SK-N-SH (cell line): ENCODE measurements at regions not wholly inside any gene's neighbourhood (a gene's known extent, or its start where the extent isn't known, plus 50 kb on each side); places are given as distances from the start of the nearest gene placed in this dataset.

Source experiments
- CTCF ChIA-PET: fragments of 300-600, 350-600 bp; formaldehyde crosslinking; extraction: SDS; loops from one replicate; lab custom pipeline; 2021; lab: Yijun Ruan, JAX
- POLR2A ChIA-PET: fragments of 350-600 bp; sonication (Branson Sonifier 250); formaldehyde crosslinking; extraction: SDS; loops from one replicate; lab custom pipeline; 2020; ENCODE audit warnings: antibody characterized with exemption, inconsistent platforms; lab: Yijun Ruan, JAX
- DNase-seq: peaks from one replicate; pipeline ENCODE4 v3.0.0; 2012
- H2AFZ ChIP-seq: fragments of 200-600 bp; sonication (generic); 2 replicates; pipeline ENCODE4 v1.8.1; 2016; ENCODE audit warnings: antibody characterized with exemption, mild to moderate bottlenecking, low read depth
- H3F3A ChIP-seq: fragments of 200-600 bp; sonication (generic); replicated peaks from 2 replicates; pipeline ENCODE3; 2016; ENCODE audit warnings: antibody characterized with exemption, mild to moderate bottlenecking; ENCODE audit not compliant: insufficient read depth
- H3K27ac ChIP-seq, 2 experiments: fragments of 200-500 bp in 1 of 2; fragments of 200-600 bp in 1 of 2; sonication (Bioruptor generic) in 1 of 2; sonication (generic), shearing (Covaris generic) in 1 of 2; 2 replicates each; pipeline versions ENCODE4 v1.5.1 to v1.6.1; 2014 to 2016; ENCODE audit warnings: low read depth in 2 of 2, inconsistent platforms in 1 of 2, low read length in 1 of 2, mild to moderate bottlenecking in 1 of 2, mixed read lengths in 1 of 2
- H3K27me3 ChIP-seq: fragments of 200-600 bp; sonication (generic), shearing (Covaris generic); 2 replicates; pipeline ENCODE4 v1.6.1; 2016; ENCODE audit warnings: mixed run types; ENCODE audit not compliant: insufficient read depth
- H3K36me3 ChIP-seq, 2 experiments: fragments of 200-500 bp in 1 of 2; fragments of 200-600 bp in 1 of 2; sonication (Bioruptor generic) in 1 of 2; sonication (generic) in 1 of 2; replicated peaks in 1 of 2; 2 replicates each; pipeline versions ENCODE3 to v1.5.1; 2014 to 2016; ENCODE audit warnings: low read length in 1 of 2, mild to moderate bottlenecking in 1 of 2; ENCODE audit not compliant: insufficient read depth in 2 of 2, control insufficient read depth in 1 of 2
- H3K4me1 ChIP-seq, 2 experiments: fragments of 200-500 bp in 1 of 2; fragments of 200-600 bp in 1 of 2; sonication (Bioruptor generic) in 1 of 2; sonication (generic), shearing (Covaris generic) in 1 of 2; 2 replicates each; pipeline versions ENCODE4 v1.5.1 to v1.6.1; 2014 to 2016; ENCODE audit warnings: low read depth in 1 of 2, low read length in 1 of 2, mixed run types in 1 of 2; ENCODE audit not compliant: insufficient read depth in 2 of 2, control insufficient read depth in 1 of 2
- H3K4me2 ChIP-seq: fragments of 200-600 bp; sonication (generic), shearing (Covaris generic); 2 replicates; pipeline ENCODE4 v1.6.1; 2017; ENCODE audit warnings: mixed run types
- H3K4me3 ChIP-seq, 2 experiments: fragments of 200-500 bp in 1 of 2; fragments of 200-600 bp in 1 of 2; sonication (Bioruptor generic) in 1 of 2; sonication (generic), shearing (Covaris generic) in 1 of 2; 2 replicates each; pipeline versions ENCODE4 v1.5.1 to v1.8.1; 2014 to 2016; ENCODE audit warnings: low read depth in 2 of 2, inconsistent platforms in 1 of 2, low read length in 1 of 2, mild to moderate bottlenecking in 1 of 2, mixed read lengths in 1 of 2, moderate library complexity in 1 of 2
- H3K79me2 ChIP-seq: fragments of 200-600 bp; sonication (generic); 2 replicates; pipeline ENCODE4 v1.8.1; 2017; ENCODE audit warnings: mild to moderate bottlenecking; ENCODE audit not compliant: insufficient read depth
- H3K9ac ChIP-seq: fragments of 200-600 bp; sonication (generic); 2 replicates; pipeline ENCODE4 v1.6.1; 2017; ENCODE audit warnings: mixed run types
- H3K9me2 ChIP-seq: fragments of 200-600 bp; sonication (generic); 2 replicates; pipeline ENCODE4 v1.6.1; 2017; ENCODE audit warnings: mixed run types
- H3K9me3 ChIP-seq: fragments of 200-600 bp; sonication (generic); 2 replicates; pipeline ENCODE4 v1.6.1; 2017; ENCODE audit warnings: mixed run types, mild to moderate bottlenecking, moderate library complexity
- H4K20me1 ChIP-seq: fragments of 200-600 bp; sonication (generic); 2 replicates; pipeline ENCODE4 v1.6.1; 2017; ENCODE audit warnings: mild to moderate bottlenecking, mixed run types; ENCODE audit not compliant: insufficient read depth
- ELF1 ChIP-seq: IDR thresholded peaks from 2 replicates; pipeline ENCODE4 v1.4.0; 2012
- EZH2phosphoT487 ChIP-seq: fragments of 200-600 bp; sonication (generic); IDR thresholded peaks from 2 replicates; pipeline ENCODE4 v1.6.1; 2017; ENCODE audit warnings: low read depth, mixed run types, mild to moderate bottlenecking, antibody characterized with exemption, moderate library complexity, borderline replicate concordance
- FOXM1 ChIP-seq: IDR thresholded peaks from 2 replicates; pipeline ENCODE4 v1.4.0; 2012; ENCODE audit warnings: low read depth, mild to moderate bottlenecking
- GATA2 ChIP-seq: sonication (generic); formaldehyde crosslinking; IDR thresholded peaks from 2 replicates; pipeline ENCODE4 v1.5.0; 2020; ENCODE audit warnings: mild to moderate bottlenecking, missing genetic modification reagents
- JUND ChIP-seq: IDR thresholded peaks from 2 replicates; pipeline ENCODE4 v1.4.0; 2012
- MXI1 ChIP-seq: IDR thresholded peaks from 2 replicates; pipeline ENCODE4 v1.6.1; 2012; ENCODE audit warnings: mild to moderate bottlenecking, low read depth, low read length, improper control_type of control experiment
- NFIC ChIP-seq: IDR thresholded peaks from 2 replicates; pipeline ENCODE4 v1.4.0; 2012; ENCODE audit warnings: borderline replicate concordance
- RCOR1 ChIP-seq: fragments of 150-350 bp; IDR thresholded peaks from 2 replicates; pipeline ENCODE4 v1.6.1; 2017; ENCODE audit warnings: antibody characterized with exemption, low read length
- RFX5 ChIP-seq: IDR thresholded peaks from 2 replicates; pipeline ENCODE4 v1.6.1; 2012; ENCODE audit warnings: mild to moderate bottlenecking, improper control_type of control experiment, low read length
- RXRA ChIP-seq: IDR thresholded peaks from 2 replicates; pipeline ENCODE4 v1.4.0; 2012; ENCODE audit warnings: low read depth, mild to moderate bottlenecking, borderline replicate concordance
- SIN3A ChIP-seq: IDR thresholded peaks from 2 replicates; pipeline ENCODE4 v1.6.1; 2012; ENCODE audit warnings: low read depth, mild to moderate bottlenecking, low read length, moderate library complexity, borderline replicate concordance
- YY1 ChIP-seq: IDR thresholded peaks from 2 replicates; pipeline ENCODE4 v1.4.0; 2012; ENCODE audit warnings: low read depth, mild to moderate bottlenecking
- WGBS: methylation state at CpG from one replicate; pipeline ENCODE4 v1.1.6; 2017; ENCODE audit warnings: low lambda C conversion rate; 5-methylcytosine and 5-hydroxymethylcytosine counted together
- TF ChIP-seq, protein P1 (sequence below): IDR thresholded peaks from 2 replicates; pipeline ENCODE4 v1.6.1; 2012; ENCODE audit warnings: mild to moderate bottlenecking, low read depth, low read length, moderate library complexity
- TF ChIP-seq, protein P2 (sequence below): IDR thresholded peaks from 2 replicates; pipeline ENCODE4 v1.4.0; 2012; ENCODE audit warnings: low read depth
- TF ChIP-seq, protein P3 (sequence below): fragments of 150-350 bp; IDR thresholded peaks from 2 replicates; pipeline ENCODE4 v1.6.1; 2016; ENCODE audit warnings: mild to moderate bottlenecking, low read depth, low read length
- TF ChIP-seq, protein P4 (sequence below): IDR thresholded peaks from 2 replicates; pipeline ENCODE4 v1.4.0; 2012; ENCODE audit warnings: low read depth, borderline replicate concordance

DNA sequence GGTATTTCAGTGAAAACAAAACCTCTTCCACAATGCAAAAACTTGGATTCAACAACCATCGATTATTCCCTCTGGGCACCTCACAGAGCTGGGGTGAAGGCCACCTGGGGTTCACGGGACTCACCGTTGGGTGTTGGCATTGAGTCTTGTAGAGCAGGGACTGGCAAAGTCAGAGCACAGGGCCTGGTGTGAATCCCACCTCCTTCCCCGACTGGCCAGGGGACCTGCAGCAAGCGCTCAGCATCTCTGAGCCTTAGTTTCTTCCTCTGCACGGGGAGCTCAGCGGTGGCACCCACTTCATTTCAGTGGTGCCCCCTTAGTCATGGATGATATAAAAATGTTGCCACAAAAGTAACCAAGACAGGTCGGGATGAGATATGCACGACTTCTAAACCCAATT lies 100.4 kb downstream of the METRNL start:
- Histone ChIP-seq H3K4me3 (no peak overlapping the region), H2AFZ (no peak overlapping the region), H3K36me3 (no peaks in the 10 kb centered on the region), H4K20me1 (no peaks in the 10 kb centered on the region), H3K9me3 (no peaks in the 10 kb centered on the region), H3K27ac (no peak overlapping the region), H3K4me2 (no peak overlapping the region), H3K4me1 (peaks cover 0 to 36% of the 10 kb centered on the region in 2 experiments; a peak in 1 of 4 replicates), H3K27me3 (no peaks in the 10 kb centered on the region), H3K9ac (no peak overlapping the region), H3K79me2 (no peaks in the 10 kb centered on the region), H3F3A (no peaks in the 10 kb centered on the region), H3K9me2 (no peaks in the 10 kb centered on the region)
- POLR2A ChIA-PET: no interaction called here
- TF ChIP-seq ELF1 (no peak), NFIC (no peak), SIN3A (no peak), YY1 (no peak), GATA2 (CRISPR knock-in tag) (no peak), RCOR1 (no peak)
- TF ChIP-seq, protein P1, sequence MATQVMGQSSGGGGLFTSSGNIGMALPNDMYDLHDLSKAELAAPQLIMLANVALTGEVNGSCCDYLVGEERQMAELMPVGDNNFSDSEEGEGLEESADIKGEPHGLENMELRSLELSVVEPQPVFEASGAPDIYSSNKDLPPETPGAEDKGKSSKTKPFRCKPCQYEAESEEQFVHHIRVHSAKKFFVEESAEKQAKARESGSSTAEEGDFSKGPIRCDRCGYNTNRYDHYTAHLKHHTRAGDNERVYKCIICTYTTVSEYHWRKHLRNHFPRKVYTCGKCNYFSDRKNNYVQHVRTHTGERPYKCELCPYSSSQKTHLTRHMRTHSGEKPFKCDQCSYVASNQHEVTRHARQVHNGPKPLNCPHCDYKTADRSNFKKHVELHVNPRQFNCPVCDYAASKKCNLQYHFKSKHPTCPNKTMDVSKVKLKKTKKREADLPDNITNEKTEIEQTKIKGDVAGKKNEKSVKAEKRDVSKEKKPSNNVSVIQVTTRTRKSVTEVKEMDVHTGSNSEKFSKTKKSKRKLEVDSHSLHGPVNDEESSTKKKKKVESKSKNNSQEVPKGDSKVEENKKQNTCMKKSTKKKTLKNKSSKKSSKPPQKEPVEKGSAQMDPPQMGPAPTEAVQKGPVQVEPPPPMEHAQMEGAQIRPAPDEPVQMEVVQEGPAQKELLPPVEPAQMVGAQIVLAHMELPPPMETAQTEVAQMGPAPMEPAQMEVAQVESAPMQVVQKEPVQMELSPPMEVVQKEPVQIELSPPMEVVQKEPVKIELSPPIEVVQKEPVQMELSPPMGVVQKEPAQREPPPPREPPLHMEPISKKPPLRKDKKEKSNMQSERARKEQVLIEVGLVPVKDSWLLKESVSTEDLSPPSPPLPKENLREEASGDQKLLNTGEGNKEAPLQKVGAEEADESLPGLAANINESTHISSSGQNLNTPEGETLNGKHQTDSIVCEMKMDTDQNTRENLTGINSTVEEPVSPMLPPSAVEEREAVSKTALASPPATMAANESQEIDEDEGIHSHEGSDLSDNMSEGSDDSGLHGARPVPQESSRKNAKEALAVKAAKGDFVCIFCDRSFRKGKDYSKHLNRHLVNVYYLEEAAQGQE: no peak
- TF ChIP-seq, protein P2, sequence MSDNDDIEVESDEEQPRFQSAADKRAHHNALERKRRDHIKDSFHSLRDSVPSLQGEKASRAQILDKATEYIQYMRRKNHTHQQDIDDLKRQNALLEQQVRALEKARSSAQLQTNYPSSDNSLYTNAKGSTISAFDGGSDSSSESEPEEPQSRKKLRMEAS: no peak
- TF ChIP-seq, protein P3, sequence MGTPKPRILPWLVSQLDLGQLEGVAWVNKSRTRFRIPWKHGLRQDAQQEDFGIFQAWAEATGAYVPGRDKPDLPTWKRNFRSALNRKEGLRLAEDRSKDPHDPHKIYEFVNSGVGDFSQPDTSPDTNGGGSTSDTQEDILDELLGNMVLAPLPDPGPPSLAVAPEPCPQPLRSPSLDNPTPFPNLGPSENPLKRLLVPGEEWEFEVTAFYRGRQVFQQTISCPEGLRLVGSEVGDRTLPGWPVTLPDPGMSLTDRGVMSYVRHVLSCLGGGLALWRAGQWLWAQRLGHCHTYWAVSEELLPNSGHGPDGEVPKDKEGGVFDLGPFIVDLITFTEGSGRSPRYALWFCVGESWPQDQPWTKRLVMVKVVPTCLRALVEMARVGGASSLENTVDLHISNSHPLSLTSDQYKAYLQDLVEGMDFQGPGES: no peak
- WGBS: 79% methylated on average over 9 of the region's 9 CpGs
- CTCF ChIA-PET: interaction anchor here (1.1 to 3.1 kb wide), 5 partner anchors 11 to 282 kb away, joined by 3 to 7 read pairs (median 4); no protein-coding TSS in a partner anchor
- no peak for DNase-seq

GRCh38 chr17:83180264-83180995 lies 101.0 kb downstream of the METRNL start:
- Histone ChIP-seq H3K27me3 (no peaks in the 10 kb centered on the region), H3K4me2 (no peak overlapping the region), H3K36me3 (no peaks in the 10 kb centered on the region), H3K9me2 (no peaks in the 10 kb centered on the region), H2AFZ (no peak overlapping the region), H3K9me3 (no peaks in the 10 kb centered on the region), H3K9ac (no peak overlapping the region), H4K20me1 (no peaks in the 10 kb centered on the region), H3K4me1 (peaks cover 0 to 36% of the 10 kb centered on the region in 2 experiments; a peak in 1 of 4 replicates), H3K27ac (no peak overlapping the region; a peak in 1 of 4 replicates), H3K79me2 (no peaks in the 10 kb centered on the region), H3K4me3 (no peak overlapping the region), H3F3A (no peaks in the 10 kb centered on the region)
- no peak for DNase-seq
- ChIA-PET CTCF (interaction anchor here (0.9 to 3.1 kb wide), 6 partner anchors 10 to 104 kb away, joined by 3 to 7 read pairs (median 4); no protein-coding TSS in a partner anchor), POLR2A (no interaction called here)
- 89% methylated on average over 25 of the region's 25 CpGs for WGBS
- TF ChIP-seq RXRA: no peak
- TF ChIP-seq EZH2phosphoT487: no peak
- no peak for TF ChIP-seq SIN3A
- TF ChIP-seq JUND: no peak
- TF ChIP-seq RFX5: no peak
- TF ChIP-seq MXI1: no peak
- TF ChIP-seq, protein P4, sequence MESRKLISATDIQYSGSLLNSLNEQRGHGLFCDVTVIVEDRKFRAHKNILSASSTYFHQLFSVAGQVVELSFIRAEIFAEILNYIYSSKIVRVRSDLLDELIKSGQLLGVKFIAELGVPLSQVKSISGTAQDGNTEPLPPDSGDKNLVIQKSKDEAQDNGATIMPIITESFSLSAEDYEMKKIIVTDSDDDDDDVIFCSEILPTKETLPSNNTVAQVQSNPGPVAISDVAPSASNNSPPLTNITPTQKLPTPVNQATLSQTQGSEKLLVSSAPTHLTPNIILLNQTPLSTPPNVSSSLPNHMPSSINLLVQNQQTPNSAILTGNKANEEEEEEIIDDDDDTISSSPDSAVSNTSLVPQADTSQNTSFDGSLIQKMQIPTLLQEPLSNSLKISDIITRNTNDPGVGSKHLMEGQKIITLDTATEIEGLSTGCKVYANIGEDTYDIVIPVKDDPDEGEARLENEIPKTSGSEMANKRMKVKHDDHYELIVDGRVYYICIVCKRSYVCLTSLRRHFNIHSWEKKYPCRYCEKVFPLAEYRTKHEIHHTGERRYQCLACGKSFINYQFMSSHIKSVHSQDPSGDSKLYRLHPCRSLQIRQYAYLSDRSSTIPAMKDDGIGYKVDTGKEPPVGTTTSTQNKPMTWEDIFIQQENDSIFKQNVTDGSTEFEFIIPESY: no peak
- TF ChIP-seq FOXM1: no peak
- TF ChIP-seq YY1: no peak
- TF ChIP-seq, protein P3: no peak
